HCT116 (cell line): ENCODE measurements at regions not wholly inside any gene's neighbourhood (a gene's known extent, or its start where the extent isn't known, plus 50 kb on each side); places are given as distances from the start of the nearest gene placed in this dataset.

Experiments
- ATAC-seq: fragments of 200-7000 bp; cut with Tn5 transposase; 2 replicates; pipeline ENCODE4 v1.9.1; 2020; ENCODE audit warnings: mild to moderate bottlenecking, moderate library complexity
- BruUV-seq: library from RNA; stranded (reverse); fragments of 400-500 nt; replicated peaks from 2 replicates; lab custom pipeline; 2021; lab: Mats Ljungman, UMichigan
- CTCF ChIA-PET: fragments of 300-600 bp; sonication (Branson Sonifier 250); formaldehyde crosslinking; loops from one replicate; lab custom pipeline; 2021; ENCODE audit warnings: antibody characterized with exemption; lab: Charles Lee
- POLR2A ChIA-PET: fragments of 300-600, 350-600 bp; sonication (Branson Sonifier 250); formaldehyde crosslinking; loops from one replicate; lab custom pipeline; 2021; ENCODE audit warnings: antibody characterized with exemption; lab: Charles Lee
- RAD21 ChIA-PET, 2 experiments: fragments of 300-600 bp; sonication (Branson Sonifier 250); formaldehyde crosslinking; loops; one replicate each; lab custom pipeline; 2023; ENCODE audit warnings: low total read pairs in 2 of 2; ENCODE audit not compliant: uncharacterized antibody in 2 of 2, unreplicated experiment in 2 of 2, low non-redundant PET in 1 of 2; lab: Charles Lee
- DNase-seq: peaks from one replicate; pipeline ENCODE4 v3.0.0-alpha.2; 2010; ENCODE audit warnings: low read depth, low spot score
- H2AFZ ChIP-seq: fragments of 200-600 bp; shearing (Covaris generic), sonication (generic); 2 replicates; pipeline ENCODE4 v1.6.1; 2017; ENCODE audit warnings: low read depth, mixed run types, mixed read lengths, antibody characterized with exemption, low read length; ENCODE audit not compliant: poor library complexity, severe bottlenecking
- H3K27ac ChIP-seq: 2 replicates; pipeline ENCODE4 v1.5.1; 2012; ENCODE audit warnings: low read depth, low read length
- H3K27me3 ChIP-seq: fragments of 200-600 bp; sonication (generic); 2 replicates; pipeline ENCODE4 v1.6.1; 2016; ENCODE audit warnings: mixed run types, low read length, mixed read lengths; ENCODE audit not compliant: insufficient read depth
- H3K36me3 ChIP-seq, 2 experiments: fragments of 200-500 bp in 1 of 2; fragments of 200-600 bp in 1 of 2; sonication (Bioruptor generic) in 1 of 2; sonication (generic) in 1 of 2; 2 replicates each; pipeline versions ENCODE4 v1.5.1 to v1.6.1; 2014 to 2016; ENCODE audit warnings: low read length in 2 of 2, inconsistent platforms in 1 of 2, mixed read lengths in 1 of 2, mixed run types in 1 of 2; ENCODE audit not compliant: insufficient read depth in 2 of 2, control insufficient read depth in 1 of 2
- H3K4me1 ChIP-seq, 2 experiments: fragments of 200-600 bp in 1 of 2; sonication (generic) in 1 of 2; 2 replicates each; pipeline versions ENCODE4 v1.5.1 to v1.6.1; 2012 to 2017; ENCODE audit warnings: low read length in 2 of 2, inconsistent platforms in 1 of 2, mild to moderate bottlenecking in 1 of 2, mixed read lengths in 1 of 2, mixed run types in 1 of 2, moderate library complexity in 1 of 2; ENCODE audit not compliant: insufficient read depth in 2 of 2, control insufficient read depth in 1 of 2
- H3K4me2 ChIP-seq: fragments of 200-600 bp; sonication (generic); 2 replicates; pipeline ENCODE4 v1.6.1; 2017; ENCODE audit warnings: mixed run types, low read length, mixed read lengths
- H3K4me3 ChIP-seq, 2 experiments: fragments of 200-600 bp in 1 of 2; sonication (generic) in 1 of 2; replicated peaks in 1 of 2; 2 replicates each; pipeline ENCODE4 v1.5.1; 2011 to 2016; ENCODE audit warnings: low read length in 2 of 2, control low read depth in 1 of 2, low read depth in 1 of 2, mild to moderate bottlenecking in 1 of 2, mixed read lengths in 1 of 2, mixed run types in 1 of 2
- H3K79me2 ChIP-seq: fragments of 200-600 bp; sonication (generic); 2 replicates; pipeline ENCODE4 v1.6.1; 2017; ENCODE audit warnings: mild to moderate bottlenecking, mixed run types, low read length, moderate library complexity, mixed read lengths; ENCODE audit not compliant: insufficient read depth
- H3K9ac ChIP-seq: fragments of 200-600 bp; sonication (generic); 2 replicates; pipeline ENCODE4 v1.6.1; 2016; ENCODE audit warnings: low read length, mixed read lengths
- H3K9me2 ChIP-seq: fragments of 200-600 bp; sonication (generic), shearing (Covaris generic); 2 replicates; pipeline ENCODE4 v1.6.1; 2017; ENCODE audit warnings: mixed run types, mild to moderate bottlenecking, moderate library complexity; ENCODE audit not compliant: insufficient read depth
- H3K9me3 ChIP-seq, 2 experiments: fragments of 200-500 bp in 1 of 2; fragments of 200-600 bp in 1 of 2; sonication (Bioruptor generic) in 1 of 2; sonication (generic) in 1 of 2; 2 replicates each; pipeline ENCODE4 v1.6.1; 2014 to 2017; ENCODE audit warnings: low read length in 2 of 2, mixed read lengths in 2 of 2, inconsistent platforms in 1 of 2, low read depth in 1 of 2, mild to moderate bottlenecking in 1 of 2, mixed run types in 1 of 2, moderate library complexity in 1 of 2; ENCODE audit not compliant: control insufficient read depth in 1 of 2, insufficient read depth in 1 of 2
- H4K20me1 ChIP-seq: fragments of 200-600 bp; sonication (generic), shearing (Covaris generic); 2 replicates; pipeline ENCODE4 v1.6.1; 2017; ENCODE audit warnings: mixed run types, mild to moderate bottlenecking, moderate library complexity; ENCODE audit not compliant: insufficient read depth
- ATF3 ChIP-seq: IDR thresholded peaks from 2 replicates; pipeline ENCODE4 v1.6.1; 2012
- CBX3 ChIP-seq: IDR thresholded peaks from 2 replicates; pipeline ENCODE4 v1.6.1; 2012; ENCODE audit warnings: low read depth
- EGR1 ChIP-seq: IDR thresholded peaks from 2 replicates; pipeline ENCODE4 v1.6.1; 2012; ENCODE audit warnings: low read depth
- ELF1 ChIP-seq: IDR thresholded peaks from 2 replicates; pipeline ENCODE4 v1.6.1; 2012; ENCODE audit warnings: low read depth, borderline replicate concordance
- POLR2A ChIP-seq: IDR thresholded peaks from 2 replicates; pipeline ENCODE4 v1.7.0; 2011; ENCODE audit warnings: borderline replicate concordance; ENCODE audit not compliant: insufficient read depth, insufficient read length; ENCODE audit errors: extremely low read depth
- RAD21 ChIP-seq: IDR thresholded peaks from 2 replicates; pipeline ENCODE4 v1.6.1; 2012; ENCODE audit warnings: low read depth, mild to moderate bottlenecking
- REST ChIP-seq: IDR thresholded peaks from 2 replicates; pipeline ENCODE4 v1.6.1; 2012; ENCODE audit warnings: low read depth
- SIN3A ChIP-seq: IDR thresholded peaks from 2 replicates; pipeline ENCODE4 v1.6.1; 2012; ENCODE audit warnings: low read depth
- TCF7L2 ChIP-seq: IDR thresholded peaks from 2 replicates; pipeline ENCODE4 v1.7.0; 2011; ENCODE audit warnings: borderline replicate concordance, inconsistent platforms; ENCODE audit not compliant: insufficient read depth, insufficient read length; ENCODE audit errors: extremely low read depth
- YY1 ChIP-seq: IDR thresholded peaks from 2 replicates; pipeline ENCODE4 v1.6.1; 2011; ENCODE audit warnings: low read length, low read depth, moderate library complexity, mild to moderate bottlenecking; ENCODE audit not compliant: insufficient replicate concordance; ENCODE audit errors: extremely low read depth
- ZFX ChIP-seq: fragments of 450-650 bp; IDR thresholded peaks from 2 replicates; pipeline ENCODE4 v1.6.1; 2017
- ZNF274 ChIP-seq: fragments of 200-500 bp; sonication (Bioruptor generic); IDR thresholded peaks from 2 replicates; pipeline ENCODE4 v1.6.1; 2014; ENCODE audit warnings: mild to moderate bottlenecking, low read depth, low read length, inconsistent platforms
- intact Hi-C: fragments of 100-400 bp; cut with micrococcal nuclease; formaldehyde crosslinking; loops from 2 replicates; pipeline ENCODE4 v1.10.0; 2022
- TF ChIP-seq, protein P1 (sequence below): IDR thresholded peaks from 2 replicates; pipeline ENCODE4 v1.6.1; 2012
- TF ChIP-seq, protein P2 (sequence below), 3 experiments: fragments of 200-600 bp in 1 of 3; sonication (generic) in 1 of 3; IDR thresholded peaks in 2 of 3; conservative IDR thresholded peaks in 1 of 3; 2 replicates each; pipeline ENCODE4 v1.5.1; 2012 to 2017; ENCODE audit warnings: low read depth in 2 of 3, low read length in 2 of 3, antibody characterized with exemption in 1 of 3, borderline replicate concordance in 1 of 3, control low read depth in 1 of 3, mild to moderate bottlenecking in 1 of 3, mixed read lengths in 1 of 3, mixed run types in 1 of 3, moderate library complexity in 1 of 3; ENCODE audit not compliant: insufficient read depth in 1 of 3
- TF ChIP-seq, protein P3 (sequence below): IDR thresholded peaks from 2 replicates; pipeline ENCODE4 v1.6.1; 2011; ENCODE audit warnings: mild to moderate bottlenecking, low read length, moderate library complexity; ENCODE audit not compliant: insufficient replicate concordance; ENCODE audit errors: extremely low read depth

GRCh38 chr10:106214243-106214642 is 950.3 kb downstream of the SORCS1 start:
- Histone ChIP-seq H2AFZ (no peak overlapping the region), H3K9me3 (peaks cover 33 to 40% of the 10 kb centered on the region in 2 experiments; a peak in 3 of 4 replicates), H3K27ac (no peak overlapping the region), H3K9me2 (no peaks in the 10 kb centered on the region), H4K20me1 (no peaks in the 10 kb centered on the region), H3K4me2 (no peak overlapping the region), H3K79me2 (no peaks in the 10 kb centered on the region), H3K4me1 (no peaks in the 10 kb centered on the region), H3K9ac (no peak overlapping the region), H3K36me3 (no peaks in the 10 kb centered on the region), H3K4me3 (no peak overlapping the region), H3K27me3 (no peaks in the 10 kb centered on the region)
- no peak for TF ChIP-seq ATF3
- TF ChIP-seq SIN3A, result no peak
- TF ChIP-seq CBX3, result no peak
- TF ChIP-seq, protein P1, sequence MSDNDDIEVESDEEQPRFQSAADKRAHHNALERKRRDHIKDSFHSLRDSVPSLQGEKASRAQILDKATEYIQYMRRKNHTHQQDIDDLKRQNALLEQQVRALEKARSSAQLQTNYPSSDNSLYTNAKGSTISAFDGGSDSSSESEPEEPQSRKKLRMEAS, result no peak
- TF ChIP-seq YY1, result no peak
- TF ChIP-seq, protein P2, sequence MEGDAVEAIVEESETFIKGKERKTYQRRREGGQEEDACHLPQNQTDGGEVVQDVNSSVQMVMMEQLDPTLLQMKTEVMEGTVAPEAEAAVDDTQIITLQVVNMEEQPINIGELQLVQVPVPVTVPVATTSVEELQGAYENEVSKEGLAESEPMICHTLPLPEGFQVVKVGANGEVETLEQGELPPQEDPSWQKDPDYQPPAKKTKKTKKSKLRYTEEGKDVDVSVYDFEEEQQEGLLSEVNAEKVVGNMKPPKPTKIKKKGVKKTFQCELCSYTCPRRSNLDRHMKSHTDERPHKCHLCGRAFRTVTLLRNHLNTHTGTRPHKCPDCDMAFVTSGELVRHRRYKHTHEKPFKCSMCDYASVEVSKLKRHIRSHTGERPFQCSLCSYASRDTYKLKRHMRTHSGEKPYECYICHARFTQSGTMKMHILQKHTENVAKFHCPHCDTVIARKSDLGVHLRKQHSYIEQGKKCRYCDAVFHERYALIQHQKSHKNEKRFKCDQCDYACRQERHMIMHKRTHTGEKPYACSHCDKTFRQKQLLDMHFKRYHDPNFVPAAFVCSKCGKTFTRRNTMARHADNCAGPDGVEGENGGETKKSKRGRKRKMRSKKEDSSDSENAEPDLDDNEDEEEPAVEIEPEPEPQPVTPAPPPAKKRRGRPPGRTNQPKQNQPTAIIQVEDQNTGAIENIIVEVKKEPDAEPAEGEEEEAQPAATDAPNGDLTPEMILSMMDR (IDR thresholded peaks at IDR 0.05 in 2 of 3, conservative IDR thresholded peaks at IDR 0.05 in 1 of 3; ENCODE audit: borderline replicate concordance in 1 of 3, insufficient read depth in 1 of 3, low read depth in 2 of 3, low read length in 2 of 3), result no peak
- TF ChIP-seq, protein P3, sequence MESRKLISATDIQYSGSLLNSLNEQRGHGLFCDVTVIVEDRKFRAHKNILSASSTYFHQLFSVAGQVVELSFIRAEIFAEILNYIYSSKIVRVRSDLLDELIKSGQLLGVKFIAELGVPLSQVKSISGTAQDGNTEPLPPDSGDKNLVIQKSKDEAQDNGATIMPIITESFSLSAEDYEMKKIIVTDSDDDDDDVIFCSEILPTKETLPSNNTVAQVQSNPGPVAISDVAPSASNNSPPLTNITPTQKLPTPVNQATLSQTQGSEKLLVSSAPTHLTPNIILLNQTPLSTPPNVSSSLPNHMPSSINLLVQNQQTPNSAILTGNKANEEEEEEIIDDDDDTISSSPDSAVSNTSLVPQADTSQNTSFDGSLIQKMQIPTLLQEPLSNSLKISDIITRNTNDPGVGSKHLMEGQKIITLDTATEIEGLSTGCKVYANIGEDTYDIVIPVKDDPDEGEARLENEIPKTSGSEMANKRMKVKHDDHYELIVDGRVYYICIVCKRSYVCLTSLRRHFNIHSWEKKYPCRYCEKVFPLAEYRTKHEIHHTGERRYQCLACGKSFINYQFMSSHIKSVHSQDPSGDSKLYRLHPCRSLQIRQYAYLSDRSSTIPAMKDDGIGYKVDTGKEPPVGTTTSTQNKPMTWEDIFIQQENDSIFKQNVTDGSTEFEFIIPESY, result no peak
- TF ChIP-seq ELF1, result no peak
- TF ChIP-seq POLR2A, result no peak
- TF ChIP-seq EGR1, result no peak
- TF ChIP-seq REST, result no peak
- TF ChIP-seq RAD21, result no peak
- TF ChIP-seq TCF7L2, result no peak
- TF ChIP-seq ZNF274, result no peak
- no peak for TF ChIP-seq ZFX
- BruUV-seq, result no TSS peak
- POLR2A ChIA-PET, result no interaction called here
- intact Hi-C loops, result no loop called here
- ATAC-seq (no peak), DNase-seq (no peak)
- CTCF ChIA-PET, result no interaction called here
- RAD21 ChIA-PET, result no interaction called here
